Skeletal muscle tissue (tissue), 3 donors: ENCODE measurements at regions not wholly inside any gene's neighbourhood (a gene's known extent, or its start where the extent isn't known, plus 50 kb on each side); places are given as distances from the start of the nearest gene placed in this dataset.

Source experiments
- H3K27ac ChIP-seq: one replicate; pipeline ENCODE4 v1.7.0; 2013; ENCODE audit warnings: mild to moderate bottlenecking, low read depth, low read length, inconsistent platforms
- H3K27me3 ChIP-seq, 3 donors: one replicate each; pipeline ENCODE4 v1.7.0; 2013; ENCODE audit warnings: low read length in 3 of 3; ENCODE audit not compliant: control insufficient read depth in 3 of 3, insufficient read depth in 3 of 3
- H3K36me3 ChIP-seq, 3 donors: one replicate each; pipeline ENCODE4 v1.7.0; 2013; ENCODE audit warnings: low read length in 3 of 3; ENCODE audit not compliant: control insufficient read depth in 3 of 3, insufficient read depth in 3 of 3
- H3K4me1 ChIP-seq, 3 donors: one replicate each; pipeline ENCODE4 v1.7.0; 2013; ENCODE audit warnings: low read length in 3 of 3, mild to moderate bottlenecking in 3 of 3; ENCODE audit not compliant: control insufficient read depth in 3 of 3, insufficient read depth in 3 of 3
- H3K4me3 ChIP-seq, 3 donors: one replicate each; pipeline ENCODE4 v1.7.0; 2013; ENCODE audit warnings: low read length in 3 of 3
- H3K9ac ChIP-seq, 3 donors: one replicate each; pipeline ENCODE4 v1.7.0; 2013; ENCODE audit warnings: low read length in 3 of 3, mild to moderate bottlenecking in 3 of 3, moderate library complexity in 2 of 3, low read depth in 1 of 3
- H3K9me3 ChIP-seq, 3 donors: one replicate each; pipeline ENCODE4 v1.7.0; 2013; ENCODE audit warnings: low read length in 3 of 3; ENCODE audit not compliant: control insufficient read depth in 3 of 3
- donor health status: Osteomylitis.

DNA sequence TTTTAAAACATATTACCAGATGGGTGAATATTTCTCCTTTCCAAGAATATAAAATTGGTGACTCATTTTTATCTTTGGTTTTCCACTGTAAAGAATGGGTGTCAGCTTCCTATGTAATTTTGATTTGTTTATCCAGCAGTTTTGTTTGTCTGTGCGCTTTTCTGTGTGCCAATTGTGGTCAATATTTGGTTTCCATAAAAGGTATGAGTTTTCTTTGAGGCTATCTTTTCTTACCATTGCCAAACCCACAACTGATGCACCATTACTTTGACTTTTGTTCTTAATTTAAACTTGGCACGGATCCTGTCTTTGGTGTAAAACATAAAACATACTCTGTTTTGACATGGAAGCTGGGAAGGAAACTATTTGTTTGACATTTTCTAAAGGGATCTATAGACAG, 78.8 kb upstream of the NAV3 start:
- Histone ChIP-seq H3K4me1 (no peaks in the 10 kb centered on the region), H3K27me3 (no peaks in the 10 kb centered on the region), H3K36me3 (no peaks in the 10 kb centered on the region), H3K9ac (no peak overlapping the region), H3K9me3 (no peaks in the 10 kb centered on the region), H3K4me3 (no peak overlapping the region), H3K27ac (no peak overlapping the region)

DNA sequence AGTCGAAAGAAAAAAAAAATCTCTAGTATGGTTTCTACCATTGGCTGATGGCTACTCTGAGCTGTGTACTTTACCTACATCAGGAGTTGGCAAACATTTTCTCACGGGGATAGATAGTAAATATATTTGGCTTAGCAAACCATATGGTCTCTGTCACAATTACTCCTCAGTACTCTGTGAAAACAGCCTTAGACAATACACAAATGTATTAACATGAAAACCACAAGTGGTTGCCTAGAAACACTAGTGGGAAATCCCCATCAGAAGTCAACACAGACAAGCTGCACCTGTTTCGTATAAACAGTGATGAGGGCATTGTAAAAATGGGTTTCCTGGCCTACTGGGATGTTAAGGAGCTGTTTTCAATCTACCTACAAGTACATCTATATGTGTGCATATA, 84.6 kb upstream of the NAV3 start:
- no peak overlapping the region for H3K4me3 ChIP-seq
- no peaks in the 10 kb centered on the region for H3K9me3 ChIP-seq
- no peak overlapping the region for H3K27ac ChIP-seq
- no peaks in the 10 kb centered on the region for H3K4me1 ChIP-seq
- no peak overlapping the region for H3K9ac ChIP-seq
- H3K27me3 ChIP-seq, result no peaks in the 10 kb centered on the region
- no peaks in the 10 kb centered on the region for H3K36me3 ChIP-seq

DNA sequence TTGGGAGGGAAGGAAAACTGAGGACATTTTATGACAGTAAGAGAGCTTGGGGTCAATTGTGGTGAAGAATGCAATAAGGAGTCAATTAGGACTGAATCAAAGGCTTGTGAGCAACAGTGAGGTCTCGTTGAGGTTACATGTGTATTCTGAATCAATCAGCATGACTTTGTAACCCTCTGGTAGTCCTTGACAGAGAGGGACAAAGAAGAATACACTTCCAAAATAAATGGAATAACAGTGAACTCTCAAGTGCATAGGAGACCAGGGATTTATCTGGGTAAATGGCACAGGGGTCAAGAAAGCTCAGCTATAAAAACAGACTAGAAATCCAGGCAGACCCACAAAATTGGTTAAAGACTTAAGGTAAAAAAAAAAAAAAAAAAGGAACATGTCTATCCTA, 85.1 kb upstream of the NAV3 start:
- Histone ChIP-seq H3K4me1 (no peaks in the 10 kb centered on the region), H3K9me3 (no peaks in the 10 kb centered on the region), H3K9ac (no peak overlapping the region), H3K27me3 (no peaks in the 10 kb centered on the region), H3K4me3 (no peak overlapping the region), H3K36me3 (no peaks in the 10 kb centered on the region), H3K27ac (no peak overlapping the region)

GRCh38 chr12:77742631-77743030, 88.1 kb upstream of the NAV3 start:
- H3K27me3 ChIP-seq, result no peaks in the 10 kb centered on the region
- H3K4me1 ChIP-seq, result no peaks in the 10 kb centered on the region
- H3K9me3 ChIP-seq, result no peaks in the 10 kb centered on the region
- no peaks in the 10 kb centered on the region for H3K36me3 ChIP-seq
- H3K27ac ChIP-seq, result no peak overlapping the region
- H3K9ac ChIP-seq, result no peak overlapping the region
- no peak overlapping the region for H3K4me3 ChIP-seq

DNA sequence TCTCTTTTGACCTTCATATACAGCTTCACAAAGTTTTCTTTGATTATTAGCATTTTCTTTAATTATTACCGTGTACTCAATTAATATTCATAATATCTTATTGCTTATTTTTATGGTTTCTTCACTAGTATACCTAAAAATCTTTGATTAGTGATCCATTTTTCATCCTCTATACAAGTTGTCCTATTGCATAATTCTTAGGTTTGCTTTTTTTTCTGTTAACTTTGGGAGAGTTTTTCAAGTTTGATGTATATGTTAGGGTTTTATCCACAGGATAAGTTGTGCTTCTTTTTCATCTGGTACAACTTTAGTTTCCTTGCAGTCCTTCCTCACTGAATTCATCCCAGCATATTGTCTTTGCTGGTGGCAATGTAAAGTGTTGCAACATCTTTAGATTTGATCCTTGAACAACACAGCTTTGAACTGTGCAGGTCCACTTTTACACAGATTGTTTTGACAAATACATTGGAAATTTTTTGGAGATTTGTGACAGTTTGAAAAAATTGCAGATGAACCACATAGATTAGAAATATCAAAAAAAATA, 88.6 kb upstream of the NAV3 start:
- H3K4me3 ChIP-seq, result no peak overlapping the region
- H3K9ac ChIP-seq, result no peak overlapping the region
- H3K4me1 ChIP-seq, result no peaks in the 10 kb centered on the region
- no peaks in the 10 kb centered on the region for H3K36me3 ChIP-seq
- no peaks in the 10 kb centered on the region for H3K27me3 ChIP-seq
- H3K27ac ChIP-seq, result no peak overlapping the region
- H3K9me3 ChIP-seq, result no peaks in the 10 kb centered on the region

DNA sequence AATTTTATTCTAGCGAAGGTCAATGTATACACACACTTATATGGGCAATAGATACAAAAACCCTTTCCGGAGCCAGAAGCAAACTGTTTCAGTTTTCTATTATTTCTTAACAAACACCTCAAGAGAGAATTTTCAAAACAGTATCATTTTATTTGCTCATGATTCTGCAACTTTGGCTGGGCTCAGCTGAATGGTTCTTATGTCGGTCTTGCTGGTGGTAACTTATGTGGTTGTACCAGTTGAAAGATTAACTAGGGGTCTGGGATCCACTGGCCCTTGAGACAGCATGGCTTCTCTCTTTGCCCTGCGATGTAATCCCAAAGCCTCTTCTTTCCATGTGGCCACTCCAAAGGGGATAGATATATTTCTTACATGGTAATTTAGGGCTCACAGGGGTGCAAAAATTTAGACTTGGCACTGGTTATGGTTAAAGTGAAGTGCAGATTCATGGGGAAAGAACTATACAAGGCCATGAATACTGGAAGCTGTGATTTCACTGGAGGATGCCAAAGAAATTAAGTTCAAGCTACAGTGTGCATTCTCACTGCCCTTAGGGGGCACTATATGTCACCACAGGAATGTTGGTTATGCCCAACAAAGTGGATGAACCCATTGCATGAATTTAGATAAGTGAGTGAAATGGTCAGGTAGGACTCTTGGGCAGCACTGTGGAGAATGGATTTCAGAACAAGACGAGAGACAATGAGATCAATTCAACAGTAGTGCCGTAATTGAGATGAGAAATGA, 94.3 kb upstream of the NAV3 start:
- no peaks in the 10 kb centered on the region for H3K36me3 ChIP-seq
- H3K4me1 ChIP-seq, result no peaks in the 10 kb centered on the region
- H3K9ac ChIP-seq, result no peak overlapping the region
- H3K27ac ChIP-seq, result no peak overlapping the region
- H3K9me3 ChIP-seq, result no peaks in the 10 kb centered on the region
- H3K27me3 ChIP-seq, result no peaks in the 10 kb centered on the region
- H3K4me3 ChIP-seq, result no peak overlapping the region

DNA sequence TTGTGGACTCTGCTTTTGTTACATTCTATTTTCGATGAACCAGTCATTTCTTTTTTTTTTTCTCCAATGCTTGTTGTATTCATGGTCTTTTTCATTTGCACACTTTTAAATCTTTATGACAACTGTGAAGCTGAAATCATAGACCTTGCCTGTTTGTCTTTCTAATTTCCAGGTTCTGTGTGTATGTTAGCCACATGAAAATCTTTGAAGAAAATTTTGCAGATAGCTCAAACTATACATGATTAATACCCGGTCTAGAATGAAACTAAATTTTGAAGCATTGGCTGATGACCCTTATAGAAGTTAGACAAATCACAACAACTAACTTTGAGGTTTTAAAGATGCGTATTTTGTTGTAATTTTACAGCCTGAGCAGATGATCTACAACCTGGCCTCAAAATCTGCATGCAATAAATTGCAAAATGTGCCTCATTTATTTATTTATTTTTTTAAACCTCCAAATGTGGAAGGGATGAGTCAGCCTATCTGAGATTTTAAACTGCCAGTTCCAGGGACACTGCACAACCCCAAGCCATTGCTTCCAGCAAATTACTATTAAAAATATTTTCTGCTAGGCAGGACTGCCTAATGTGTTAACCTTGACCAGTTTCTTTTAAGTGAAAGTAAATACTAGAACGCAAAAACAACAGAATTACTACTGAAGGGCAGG, 96.3 kb upstream of the NAV3 start:
- H3K27me3 ChIP-seq, result no peaks in the 10 kb centered on the region
- H3K36me3 ChIP-seq, result no peaks in the 10 kb centered on the region
- H3K9ac ChIP-seq, result no peak overlapping the region
- H3K27ac ChIP-seq, result no peak overlapping the region
- H3K4me1 ChIP-seq, result no peaks in the 10 kb centered on the region
- H3K4me3 ChIP-seq, result no peak overlapping the region
- H3K9me3 ChIP-seq, result no peaks in the 10 kb centered on the region

- H3K27ac ChIP-seq, result no peak overlapping the region
- no peaks in the 10 kb centered on the region for H3K27me3 ChIP-seq
- H3K4me3 ChIP-seq, result no peak overlapping the region
- no peaks in the 10 kb centered on the region for H3K36me3 ChIP-seq
- H3K4me1 ChIP-seq, result no peaks in the 10 kb centered on the region
- H3K9ac ChIP-seq, result no peak overlapping the region
- no peaks in the 10 kb centered on the region for H3K9me3 ChIP-seq
Observed at GRCh38 chr12:77728018-77728417, 102.7 kb upstream of the NAV3 start.

- no peak overlapping the region for H3K27ac ChIP-seq
- no peaks in the 10 kb centered on the region for H3K4me1 ChIP-seq
- H3K4me3 ChIP-seq, result no peak overlapping the region
- no peak overlapping the region for H3K9ac ChIP-seq
- H3K9me3 ChIP-seq, result no peaks in the 10 kb centered on the region
- no peaks in the 10 kb centered on the region for H3K36me3 ChIP-seq
- H3K27me3 ChIP-seq, result no peaks in the 10 kb centered on the region
Observed at GRCh38 chr12:77727442-77728001, 103.2 kb upstream of the NAV3 start.

GRCh38 chr12:77725611-77726010, 105.1 kb upstream of the NAV3 start:
- Histone ChIP-seq H3K9ac (no peak overlapping the region), H3K27me3 (no peaks in the 10 kb centered on the region), H3K36me3 (no peaks in the 10 kb centered on the region), H3K27ac (no peak overlapping the region), H3K9me3 (no peaks in the 10 kb centered on the region), H3K4me1 (no peaks in the 10 kb centered on the region), H3K4me3 (no peak overlapping the region)
